ENCODE measurements at regions not wholly inside any gene's neighbourhood (a gene's known extent, or its start where the extent isn't known, plus 50 kb on each side); places are given as distances from the start of the nearest gene placed in this dataset.

DNA sequence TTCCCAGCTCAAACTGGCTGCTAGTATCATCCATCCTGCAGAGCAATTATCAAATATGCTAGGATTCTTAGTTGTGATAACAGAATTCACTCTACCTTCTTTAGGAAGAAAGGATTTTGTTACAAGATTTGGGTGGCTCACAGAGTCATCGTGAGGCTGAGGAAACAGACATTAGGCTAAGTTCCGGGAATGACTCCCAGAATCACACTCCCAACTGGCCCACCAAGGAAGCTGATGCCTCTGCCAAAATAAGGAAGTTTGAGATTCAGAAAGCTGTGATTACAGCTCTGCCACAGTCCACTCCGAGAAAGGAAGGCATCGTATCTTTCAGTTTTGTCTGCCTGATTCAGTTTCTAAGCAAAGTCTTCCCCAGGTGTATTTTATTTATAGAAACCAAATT lies 50.6 kb upstream of the LYPLAL1 start:
- no peaks in the 10 kb centered on the region for H3K9me3 Mint-ChIP-seq (ENCODE audit: unreplicated experiment)
- H3K27ac Mint-ChIP-seq (ENCODE audit: low read depth, unreplicated experiment): no peak overlapping the region
- intact Hi-C loops (cut with micrococcal nuclease): no loop called here
- DNase-seq (ENCODE audit: unreplicated experiment): no peak
- ChIA-PET CTCF (interaction anchor here (0.6 kb wide), 1 partner anchor 868 kb away, joined by 3 read pairs; no protein-coding TSS in a partner anchor), POLR2A (no interaction called here)
- H3K27me3 Mint-ChIP-seq (ENCODE audit: insufficient read depth, unreplicated experiment): no peaks in the 10 kb centered on the region
- BruUV-seq (replicated peaks): no TSS peak
- TF ChIP-seq, protein P1, sequence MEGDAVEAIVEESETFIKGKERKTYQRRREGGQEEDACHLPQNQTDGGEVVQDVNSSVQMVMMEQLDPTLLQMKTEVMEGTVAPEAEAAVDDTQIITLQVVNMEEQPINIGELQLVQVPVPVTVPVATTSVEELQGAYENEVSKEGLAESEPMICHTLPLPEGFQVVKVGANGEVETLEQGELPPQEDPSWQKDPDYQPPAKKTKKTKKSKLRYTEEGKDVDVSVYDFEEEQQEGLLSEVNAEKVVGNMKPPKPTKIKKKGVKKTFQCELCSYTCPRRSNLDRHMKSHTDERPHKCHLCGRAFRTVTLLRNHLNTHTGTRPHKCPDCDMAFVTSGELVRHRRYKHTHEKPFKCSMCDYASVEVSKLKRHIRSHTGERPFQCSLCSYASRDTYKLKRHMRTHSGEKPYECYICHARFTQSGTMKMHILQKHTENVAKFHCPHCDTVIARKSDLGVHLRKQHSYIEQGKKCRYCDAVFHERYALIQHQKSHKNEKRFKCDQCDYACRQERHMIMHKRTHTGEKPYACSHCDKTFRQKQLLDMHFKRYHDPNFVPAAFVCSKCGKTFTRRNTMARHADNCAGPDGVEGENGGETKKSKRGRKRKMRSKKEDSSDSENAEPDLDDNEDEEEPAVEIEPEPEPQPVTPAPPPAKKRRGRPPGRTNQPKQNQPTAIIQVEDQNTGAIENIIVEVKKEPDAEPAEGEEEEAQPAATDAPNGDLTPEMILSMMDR (IDR thresholded peaks at IDR 0.05; ENCODE audit: unreplicated experiment): no peak
- H3K4me3 Mint-ChIP-seq (ENCODE audit: unreplicated experiment): no peak overlapping the region
- H3K4me1 Mint-ChIP-seq (ENCODE audit: insufficient read depth, unreplicated experiment): peaks cover 22% of the 10 kb centered on the region
- H3K36me3 Mint-ChIP-seq (ENCODE audit: insufficient read depth, unreplicated experiment): no peaks in the 10 kb centered on the region
